Neural cell (in vitro differentiated cells): ENCODE measurements at regions not wholly inside any gene's neighbourhood (a gene's known extent, or its start where the extent isn't known, plus 50 kb on each side); places are given as distances from the start of the nearest gene placed in this dataset.

ENCODE experiments used
- H2AFZ ChIP-seq: fragments of 200-600, 300-800 bp; sonication (generic), shearing (Covaris generic); 2 replicates; pipeline ENCODE4 v1.6.0; 2014; ENCODE audit warnings: low read depth, mild to moderate bottlenecking, antibody characterized with exemption, low read length, moderate library complexity
- H3F3A ChIP-seq: fragments of 200-600 bp; shearing (Covaris generic); 2 replicates; pipeline ENCODE4 v1.6.1; 2016; ENCODE audit warnings: mild to moderate bottlenecking, moderate library complexity, mixed read lengths, antibody characterized with exemption, low read length; ENCODE audit not compliant: insufficient read depth, poor library complexity, severe bottlenecking
- H3K27ac ChIP-seq: fragments of 200-600, 300-800 bp; sonication (generic), shearing (Covaris generic); 2 replicates; pipeline ENCODE4 v1.5.1; 2014; ENCODE audit warnings: mild to moderate bottlenecking, low read length, moderate library complexity
- H3K27me3 ChIP-seq: fragments of 300-800, 200-600 bp; sonication (generic), shearing (Covaris generic); 2 replicates; pipeline ENCODE4 v1.6.0; 2014; ENCODE audit warnings: mild to moderate bottlenecking, low read depth, low read length, moderate library complexity; ENCODE audit not compliant: insufficient read depth
- H3K36me3 ChIP-seq: fragments of 300-800, 200-600 bp; sonication (generic), shearing (Covaris generic); 2 replicates; pipeline ENCODE4 v1.5.1; 2014; ENCODE audit warnings: mild to moderate bottlenecking, antibody characterized with exemption, low read length, moderate library complexity; ENCODE audit not compliant: insufficient read depth
- H3K4me2 ChIP-seq: fragments of 300-800, 200-600 bp; sonication (generic), shearing (Covaris generic); 2 replicates; pipeline ENCODE4 v1.6.0; 2014; ENCODE audit warnings: mild to moderate bottlenecking, low read length
- H3K4me3 ChIP-seq: fragments of 300-800, 200-600 bp; sonication (generic), shearing (Covaris generic); 2 replicates; pipeline ENCODE4 v1.5.1; 2014; ENCODE audit warnings: mild to moderate bottlenecking, low read length, moderate library complexity
- H3K79me2 ChIP-seq: fragments of 200-600 bp; shearing (Covaris generic); replicated peaks from 2 replicates; pipeline ENCODE4 v1.6.0; 2014; ENCODE audit warnings: mild to moderate bottlenecking, low read length, moderate library complexity; ENCODE audit not compliant: insufficient read depth
- H3K9ac ChIP-seq: fragments of 300-800, 200-600 bp; sonication (generic), shearing (Covaris generic); 2 replicates; pipeline ENCODE4 v1.6.1; 2016; ENCODE audit warnings: mild to moderate bottlenecking, low read length, mixed read lengths
- H3K9me2 ChIP-seq: fragments of 200-600 bp; shearing (Covaris generic); 2 replicates; pipeline ENCODE4 v1.6.1; 2016; ENCODE audit warnings: mild to moderate bottlenecking, low read length, mixed read lengths; ENCODE audit not compliant: insufficient read depth
- H3K9me3 ChIP-seq: fragments of 200-600, 300-800 bp; sonication (generic), shearing (Covaris generic); 2 replicates; pipeline ENCODE4 v1.6.1; 2016; ENCODE audit warnings: mild to moderate bottlenecking, mixed run types, low read length, moderate library complexity, mixed read lengths
- H4K20me1 ChIP-seq: fragments of 200-600 bp; shearing (Covaris generic); 2 replicates; pipeline ENCODE4 v1.6.1; 2016; ENCODE audit warnings: mild to moderate bottlenecking, mixed run types; ENCODE audit not compliant: insufficient read depth
- CTCF ChIP-seq: fragments of 450-650 bp; IDR thresholded peaks from 2 replicates; pipeline ENCODE4 v1.5.1; 2014; ENCODE audit warnings: antibody characterized with exemption, mild to moderate bottlenecking, moderate library complexity; ENCODE audit not compliant: poor library complexity, severe bottlenecking
- EP300 ChIP-seq: fragments of 450-650 bp; conservative IDR thresholded peaks from 2 replicates; pipeline ENCODE4 v1.6.1; 2014; ENCODE audit warnings: antibody characterized with exemption, mild to moderate bottlenecking, moderate library complexity; ENCODE audit not compliant: poor library complexity, severe bottlenecking
- EZH2 ChIP-seq: fragments of 200-600, 300-800 bp; shearing (Covaris generic), sonication (generic); IDR thresholded peaks from 2 replicates; pipeline ENCODE4 v1.6.1; 2014; ENCODE audit warnings: antibody characterized with exemption, low read length, borderline replicate concordance, mild to moderate bottlenecking; ENCODE audit not compliant: insufficient read depth, poor library complexity, severe bottlenecking
- MXI1 ChIP-seq: fragments of 450-650 bp; conservative IDR thresholded peaks from 2 replicates; pipeline ENCODE4 v1.6.1; 2014; ENCODE audit warnings: antibody characterized with exemption, mild to moderate bottlenecking; ENCODE audit not compliant: poor library complexity, severe bottlenecking
- POLR2AphosphoS5 ChIP-seq: IDR thresholded peaks from 2 replicates; pipeline ENCODE4 v1.6.1; 2012
- RAD21 ChIP-seq: fragments of 450-650 bp; conservative IDR thresholded peaks from 2 replicates; pipeline ENCODE4 v1.6.1; 2014; ENCODE audit warnings: antibody characterized with exemption, mild to moderate bottlenecking, moderate library complexity
- REST ChIP-seq: IDR thresholded peaks from 2 replicates; pipeline ENCODE4 v1.6.1; 2012; ENCODE audit warnings: borderline replicate concordance
- SMC3 ChIP-seq: fragments of 450-650 bp; conservative IDR thresholded peaks from 2 replicates; pipeline ENCODE4 v1.6.1; 2014; ENCODE audit warnings: antibody characterized with exemption, mild to moderate bottlenecking, moderate library complexity; ENCODE audit not compliant: poor library complexity
- TAF1 ChIP-seq: IDR thresholded peaks from 2 replicates; pipeline ENCODE4 v1.6.1; 2012; ENCODE audit warnings: low read depth

GRCh38 chr1:218846181-218846580 lies 327.5 kb upstream of the LYPLAL1 start:
- H3F3A ChIP-seq, result no peaks in the 10 kb centered on the region
- H4K20me1 ChIP-seq, result no peaks in the 10 kb centered on the region
- no peaks in the 10 kb centered on the region for H3K79me2 ChIP-seq
- no peak overlapping the region for H3K27ac ChIP-seq
- no peak overlapping the region for H3K4me2 ChIP-seq
- H3K9ac ChIP-seq, result no peak overlapping the region
- H3K9me3 ChIP-seq, result no peaks in the 10 kb centered on the region
- H3K4me3 ChIP-seq, result no peak overlapping the region
- no peaks in the 10 kb centered on the region for H3K9me2 ChIP-seq
- TF ChIP-seq EP300, result no peak
- no peak for TF ChIP-seq SMC3
- TF ChIP-seq TAF1, result no peak
- TF ChIP-seq CTCF, result no peak
- no peak for TF ChIP-seq REST
- TF ChIP-seq EZH2, result no peak
- no peak for TF ChIP-seq RAD21
- no peak for TF ChIP-seq MXI1
- no peak for TF ChIP-seq POLR2AphosphoS5
- H3K27me3 ChIP-seq, result no peaks in the 10 kb centered on the region
- H3K36me3 ChIP-seq, result no peaks in the 10 kb centered on the region
- no peak overlapping the region for H2AFZ ChIP-seq

- TF ChIP-seq EP300 (no peak), SMC3 (no peak), EZH2 (no peak), RAD21 (no peak), CTCF (no peak), POLR2AphosphoS5 (no peak), MXI1 (no peak), TAF1 (no peak), REST (no peak)
- H3K4me3 ChIP-seq, result no peak overlapping the region
- H3F3A ChIP-seq, result no peaks in the 10 kb centered on the region
- no peaks in the 10 kb centered on the region for H3K9me3 ChIP-seq
- no peaks in the 10 kb centered on the region for H3K9me2 ChIP-seq
- H4K20me1 ChIP-seq, result no peaks in the 10 kb centered on the region
- no peak overlapping the region for H3K4me2 ChIP-seq
- H3K79me2 ChIP-seq, result no peaks in the 10 kb centered on the region
- no peaks in the 10 kb centered on the region for H3K36me3 ChIP-seq
- no peaks in the 10 kb centered on the region for H3K27me3 ChIP-seq
- H2AFZ ChIP-seq, result no peak overlapping the region
- no peak overlapping the region for H3K27ac ChIP-seq
- H3K9ac ChIP-seq, result no peak overlapping the region
Observed at GRCh38 chr1:218847089-218847768, 326.4 kb upstream of the LYPLAL1 start.
